GM12878 (cell line): ENCODE measurements at regions not wholly inside any gene's neighbourhood (a gene's known extent, or its start where the extent isn't known, plus 50 kb on each side); places are given as distances from the start of the nearest gene placed in this dataset.

ENCODE experiments used
- ATAC-seq: fragments of 200-7000 bp; cut with Tn5 transposase; 3 replicates; pipeline ENCODE4 v1.9.1; 2020; ENCODE audit warnings: mild to moderate bottlenecking, moderate library complexity
- BruUV-seq: library from RNA; stranded (reverse); fragments of 400-500 nt; replicated peaks from 2 replicates; lab custom pipeline; 2021; lab: Mats Ljungman, UMichigan
- CTCF ChIA-PET: fragments of 300-600 bp; sonication (Branson Sonifier 250); formaldehyde crosslinking; extraction: SDS; loops from one replicate; lab custom pipeline; 2021; ENCODE audit warnings: inconsistent platforms; lab: Yijun Ruan, JAX
- POLR2A ChIA-PET: fragments of 350-600 bp; formaldehyde crosslinking; extraction: SDS; loops from one replicate; lab custom pipeline; 2021; ENCODE audit warnings: inconsistent platforms; lab: Charles Lee
- RAD21 ChIA-PET: fragments of 300-600 bp; sonication (Branson Sonifier 250); formaldehyde crosslinking; loops from one replicate; lab custom pipeline; 2023; ENCODE audit warnings: antibody characterized with exemption; ENCODE audit not compliant: unreplicated experiment; lab: Charles Lee
- SMC1A ChIA-PET: fragments of 300-600 bp; sonication (Branson Sonifier 250); formaldehyde crosslinking; loops from one replicate; lab custom pipeline; 2023; ENCODE audit not compliant: unreplicated experiment, uncharacterized antibody; lab: Charles Lee
- DNase-seq: peaks from one replicate; pipeline ENCODE4 v3.0.0-alpha.2; 2011; ENCODE audit warnings: low read depth, low spot score
- FAIRE-seq: peaks from 3 replicates; lab custom pipeline; 2011; peaks lifted over from hg19 to GRCh38; lab: Jason Lieb, UNC
- H2AFZ ChIP-seq: 2 replicates; pipeline ENCODE4 v1.6.0; 2011; ENCODE audit warnings: low read depth, low read length, control low read depth; ENCODE audit not compliant: control insufficient read depth
- H3K27ac ChIP-seq: 2 replicates; pipeline ENCODE4 v1.5.1; 2011; ENCODE audit warnings: control low read depth; ENCODE audit not compliant: control insufficient read depth, insufficient read depth
- H3K27me3 ChIP-seq, 2 experiments: replicated peaks in 1 of 2; 2 replicates each; pipeline versions ENCODE4 v1.6.0 to v1.6.1; 2011; ENCODE audit warnings: low read length in 1 of 2; ENCODE audit not compliant: control insufficient read depth in 2 of 2, insufficient read depth in 2 of 2
- H3K36me3 ChIP-seq, 2 experiments: 2 replicates each; pipeline ENCODE4 v1.5.1; 2011; ENCODE audit warnings: low read length in 1 of 2; ENCODE audit not compliant: control insufficient read depth in 2 of 2, insufficient read depth in 2 of 2
- H3K4me1 ChIP-seq: 2 replicates; pipeline ENCODE4 v1.6.1; 2011; ENCODE audit warnings: mild to moderate bottlenecking, low read length, moderate library complexity, mixed read lengths; ENCODE audit not compliant: control insufficient read depth, insufficient read depth
- H3K4me2 ChIP-seq: 2 replicates; pipeline ENCODE4 v1.6.0; 2011; ENCODE audit warnings: control low read depth; ENCODE audit not compliant: control insufficient read depth, insufficient read depth
- H3K4me3 ChIP-seq: fragments of 200-600 bp; sonication (generic); 2 replicates; pipeline ENCODE4 v1.5.1; 2016
- H3K79me2 ChIP-seq: 2 replicates; pipeline ENCODE4 v1.6.0; 2011; ENCODE audit warnings: low read length; ENCODE audit not compliant: control insufficient read depth, insufficient read depth
- H3K9ac ChIP-seq: 2 replicates; pipeline ENCODE4 v1.8.0; 2011; ENCODE audit warnings: low read length, control low read depth, mixed read lengths; ENCODE audit not compliant: control insufficient read depth, insufficient read depth
- H3K9me3 ChIP-seq: replicated peaks from 3 replicates; pipeline ENCODE4 v1.5.1; 2011; ENCODE audit warnings: mild to moderate bottlenecking, low read length; ENCODE audit not compliant: control insufficient read depth, insufficient read depth
- H4K20me1 ChIP-seq: 2 replicates; pipeline ENCODE4 v1.6.0; 2011; ENCODE audit not compliant: control insufficient read depth, insufficient read depth
- CBX3 ChIP-seq: fragments of 200-600 bp; sonication (generic); IDR thresholded peaks from 2 replicates; pipeline ENCODE4 v1.6.1; 2016; ENCODE audit warnings: low read depth, borderline replicate concordance
- JUNB ChIP-seq: IDR thresholded peaks from 2 replicates; pipeline ENCODE4 v1.6.1; 2016; ENCODE audit warnings: antibody characterized with exemption, mild to moderate bottlenecking
- KAT2A ChIP-seq: conservative IDR thresholded peaks from 2 replicates; pipeline ENCODE4 v1.6.1; 2011; ENCODE audit warnings: low read depth, low read length; ENCODE audit not compliant: control insufficient read depth
- MTA2 ChIP-seq: fragments of 450-650 bp; IDR thresholded peaks from 2 replicates; pipeline ENCODE4 v1.6.1; 2016; ENCODE audit warnings: low read depth, mild to moderate bottlenecking, moderate library complexity
- NR2C1 ChIP-seq: fragments of 450-650 bp; IDR thresholded peaks from 2 replicates; pipeline ENCODE4 v1.6.1; 2017; ENCODE audit warnings: antibody characterized with exemption, mild to moderate bottlenecking, moderate library complexity
- NRF1 ChIP-seq: conservative IDR thresholded peaks from 2 replicates; pipeline ENCODE4 v1.6.1; 2011; ENCODE audit warnings: mild to moderate bottlenecking, low read depth, low read length, improper control_type of control experiment
- SMAD5 ChIP-seq: IDR thresholded peaks from 2 replicates; pipeline ENCODE4 v1.6.1; 2016; ENCODE audit warnings: antibody characterized with exemption, low read depth
- SMC3 ChIP-seq: IDR thresholded peaks from 2 replicates; pipeline ENCODE4 v1.6.1; 2011; ENCODE audit warnings: low read length, improper control_type of control experiment, borderline replicate concordance
- TCF7 ChIP-seq: IDR thresholded peaks from 2 replicates; pipeline ENCODE4 v1.6.1; 2014; ENCODE audit warnings: antibody characterized with exemption, borderline replicate concordance
- WGBS: methylation state at CpG from one replicate; pipeline ENCODE4 v1.1.6; 2016; ENCODE audit warnings: low lambda C conversion rate; ENCODE audit not compliant: insufficient replicate concordance, insufficient coverage; ENCODE audit errors: missing lambda C conversion rate; 5-methylcytosine and 5-hydroxymethylcytosine counted together
- in situ Hi-C: fragments of 300-500 bp; cut with MboI; formaldehyde crosslinking; loops from 9 replicates; pipeline ENCODE4 v1.14.3; 2018; ENCODE audit warnings: mixed read lengths
- intact Hi-C: fragments of 100-400 bp; cut with micrococcal nuclease; formaldehyde crosslinking; loops from one replicate; pipeline ENCODE4 v1.14.2; 2022; ENCODE audit not compliant: unreplicated experiment
- TF ChIP-seq, protein P1 (sequence below): fragments of 150-350 bp; IDR thresholded peaks from 2 replicates; pipeline ENCODE4 v1.6.1; 2016; ENCODE audit warnings: low read depth, low read length
- TF ChIP-seq, protein P2 (sequence below): fragments of 450-650 bp; IDR thresholded peaks from 2 replicates; pipeline ENCODE4 v1.6.1; 2017; ENCODE audit warnings: borderline replicate concordance

DNA sequence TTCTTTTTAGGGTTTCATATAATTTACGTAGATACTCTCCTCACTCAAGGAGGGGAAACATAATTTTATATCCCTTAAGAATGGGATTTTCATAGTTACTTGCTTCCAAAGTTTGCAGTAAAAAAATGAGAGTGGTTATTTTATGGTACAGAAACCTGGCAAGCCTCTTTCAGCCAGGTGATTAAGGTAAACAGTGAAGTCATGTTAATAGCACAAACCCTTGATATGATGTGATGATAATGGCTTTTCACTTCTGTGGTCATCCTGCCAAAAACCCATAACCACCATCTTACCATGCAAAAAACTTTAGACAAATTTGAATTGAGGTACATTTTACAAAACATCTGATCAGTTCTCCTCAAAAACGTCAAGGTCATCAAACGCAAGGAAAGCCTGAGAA, 517.8 kb downstream of the SLITRK5 start:
- no peak for FAIRE-seq

More for the DNA sequence above, 517.8 kb downstream of the SLITRK5 start:
- Histone ChIP-seq H3K27ac (no peak overlapping the region), H3K9me3 (no peaks in the 10 kb centered on the region), H3K4me2 (no peak overlapping the region), H4K20me1 (no peaks in the 10 kb centered on the region), H3K4me3 (no peak overlapping the region), H3K9ac (no peak overlapping the region), H3K4me1 (no peaks in the 10 kb centered on the region), H3K27me3 (no peaks in the 10 kb centered on the region)
- ChIA-PET RAD21 (no interaction called here), SMC1A (no interaction called here)
- in situ Hi-C loops: no loop called here
- DNase-seq: no peak
- BruUV-seq: no TSS peak
- intact Hi-C loops: no loop called here
- TF ChIP-seq SMAD5 (no peak), TCF7 (no peak), NRF1 (no peak), KAT2A (no peak), SMC3 (no peak), NR2C1 (no peak), MTA2 (no peak), JUNB (no peak), CBX3 (no peak)
- TF ChIP-seq, protein P1, sequence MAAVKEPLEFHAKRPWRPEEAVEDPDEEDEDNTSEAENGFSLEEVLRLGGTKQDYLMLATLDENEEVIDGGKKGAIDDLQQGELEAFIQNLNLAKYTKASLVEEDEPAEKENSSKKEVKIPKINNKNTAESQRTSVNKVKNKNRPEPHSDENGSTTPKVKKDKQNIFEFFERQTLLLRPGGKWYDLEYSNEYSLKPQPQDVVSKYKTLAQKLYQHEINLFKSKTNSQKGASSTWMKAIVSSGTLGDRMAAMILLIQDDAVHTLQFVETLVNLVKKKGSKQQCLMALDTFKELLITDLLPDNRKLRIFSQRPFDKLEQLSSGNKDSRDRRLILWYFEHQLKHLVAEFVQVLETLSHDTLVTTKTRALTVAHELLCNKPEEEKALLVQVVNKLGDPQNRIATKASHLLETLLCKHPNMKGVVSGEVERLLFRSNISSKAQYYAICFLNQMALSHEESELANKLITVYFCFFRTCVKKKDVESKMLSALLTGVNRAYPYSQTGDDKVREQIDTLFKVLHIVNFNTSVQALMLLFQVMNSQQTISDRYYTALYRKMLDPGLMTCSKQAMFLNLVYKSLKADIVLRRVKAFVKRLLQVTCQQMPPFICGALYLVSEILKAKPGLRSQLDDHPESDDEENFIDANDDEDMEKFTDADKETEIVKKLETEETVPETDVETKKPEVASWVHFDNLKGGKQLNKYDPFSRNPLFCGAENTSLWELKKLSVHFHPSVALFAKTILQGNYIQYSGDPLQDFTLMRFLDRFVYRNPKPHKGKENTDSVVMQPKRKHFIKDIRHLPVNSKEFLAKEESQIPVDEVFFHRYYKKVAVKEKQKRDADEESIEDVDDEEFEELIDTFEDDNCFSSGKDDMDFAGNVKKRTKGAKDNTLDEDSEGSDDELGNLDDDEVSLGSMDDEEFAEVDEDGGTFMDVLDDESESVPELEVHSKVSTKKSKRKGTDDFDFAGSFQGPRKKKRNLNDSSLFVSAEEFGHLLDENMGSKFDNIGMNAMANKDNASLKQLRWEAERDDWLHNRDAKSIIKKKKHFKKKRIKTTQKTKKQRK: no peak
- TF ChIP-seq, protein P2, sequence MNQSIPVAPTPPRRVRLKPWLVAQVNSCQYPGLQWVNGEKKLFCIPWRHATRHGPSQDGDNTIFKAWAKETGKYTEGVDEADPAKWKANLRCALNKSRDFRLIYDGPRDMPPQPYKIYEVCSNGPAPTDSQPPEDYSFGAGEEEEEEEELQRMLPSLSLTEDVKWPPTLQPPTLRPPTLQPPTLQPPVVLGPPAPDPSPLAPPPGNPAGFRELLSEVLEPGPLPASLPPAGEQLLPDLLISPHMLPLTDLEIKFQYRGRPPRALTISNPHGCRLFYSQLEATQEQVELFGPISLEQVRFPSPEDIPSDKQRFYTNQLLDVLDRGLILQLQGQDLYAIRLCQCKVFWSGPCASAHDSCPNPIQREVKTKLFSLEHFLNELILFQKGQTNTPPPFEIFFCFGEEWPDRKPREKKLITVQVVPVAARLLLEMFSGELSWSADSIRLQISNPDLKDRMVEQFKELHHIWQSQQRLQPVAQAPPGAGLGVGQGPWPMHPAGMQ: no peak
- TF ChIP-seq, all 136 proteins: peak for 0
- Histone ChIP-seq H3K36me3 (no peaks in the 10 kb centered on the region), H3K79me2 (no peaks in the 10 kb centered on the region), H2AFZ (no peak overlapping the region)
- no peak for ATAC-seq
- POLR2A ChIA-PET: no interaction called here
- WGBS: 43% methylated on average over 3 of the region's 3 CpGs
- CTCF ChIA-PET: no interaction called here
